Suppressor macrophage (primary cell): ENCODE measurements at regions not wholly inside any gene's neighbourhood (a gene's known extent, or its start where the extent isn't known, plus 50 kb on each side); places are given as distances from the start of the nearest gene placed in this dataset.
"Not testable (repeated sequence)": the region's sequence is repeated elsewhere in the genome, so short reads cannot be mapped to it uniquely, and the experiment has no call there.

Experiments used
- DNase-seq, 4 experiments: peaks; one replicate each; pipeline ENCODE4 v3.0.0-alpha.2; 2020 to 2022

GRCh38 chr16:7946142-7946541, 613.5 kb downstream of the RBFOX1 start:
- DNase-seq: no peak

- DNase-seq: no peak
Measured at GRCh38 chr16:7938175-7938574, 605.5 kb downstream of the RBFOX1 start.

- no peak for DNase-seq
Measured at GRCh38 chr16:7921345-7921744, 588.7 kb downstream of the RBFOX1 start.

GRCh38 chr16:7919782-7920181, 587.1 kb downstream of the RBFOX1 start:
- no peak for DNase-seq

- DNase-seq: no peak
Measured at GRCh38 chr16:7914748-7915147, 582.1 kb downstream of the RBFOX1 start.

- DNase-seq: no peak
Measured at GRCh38 chr16:7912132-7912531, 579.5 kb downstream of the RBFOX1 start.

- no peak for DNase-seq
Measured at GRCh38 chr16:7910116-7910515, 577.5 kb downstream of the RBFOX1 start.

GRCh38 chr16:7888411-7888810, 555.8 kb downstream of the RBFOX1 start:
- no peak for DNase-seq

- DNase-seq: no peak
Measured at GRCh38 chr16:7887316-7887715, 554.7 kb downstream of the RBFOX1 start.

GRCh38 chr16:7871979-7872378, 539.3 kb downstream of the RBFOX1 start:
- DNase-seq: no peak

- no peak for DNase-seq
Measured at GRCh38 chr16:7871371-7871770, 538.7 kb downstream of the RBFOX1 start.

GRCh38 chr16:7867831-7868230, 535.2 kb downstream of the RBFOX1 start:
- DNase-seq: no peak

GRCh38 chr16:7866144-7866543, 533.5 kb downstream of the RBFOX1 start:
- DNase-seq: no peak

GRCh38 chr16:7865393-7865792, 532.7 kb downstream of the RBFOX1 start:
- DNase-seq: not testable (repeated sequence)

GRCh38 chr16:7861891-7862582, 529.4 kb downstream of the RBFOX1 start:
- DNase-seq: no peak

GRCh38 chr16:7853197-7853596, 520.6 kb downstream of the RBFOX1 start:
- no peak for DNase-seq

- DNase-seq: no peak
Measured at GRCh38 chr16:7849841-7850240, 517.2 kb downstream of the RBFOX1 start.

- no peak for DNase-seq
Measured at GRCh38 chr16:7843261-7843660, 510.6 kb downstream of the RBFOX1 start.

- no peak for DNase-seq
Measured at GRCh38 chr16:7839568-7839967, 506.9 kb downstream of the RBFOX1 start.

GRCh38 chr16:7834771-7835431, 502.3 kb downstream of the RBFOX1 start:
- DNase-seq: no peak

GRCh38 chr16:7820816-7821215, 488.2 kb downstream of the RBFOX1 start:
- DNase-seq: no peak

- no peak for DNase-seq
Measured at GRCh38 chr16:7805686-7806396, 473.2 kb downstream of the RBFOX1 start.

GRCh38 chr16:7804635-7805195, 472.1 kb downstream of the RBFOX1 start:
- no peak for DNase-seq

GRCh38 chr16:7792346-7792745, 459.7 kb downstream of the RBFOX1 start:
- DNase-seq: no peak
